K562 (cell line): ENCODE measurements at regions not wholly inside any gene's neighbourhood (a gene's known extent, or its start where the extent isn't known, plus 50 kb on each side); places are given as distances from the start of the nearest gene placed in this dataset.

Experiments
- ATAC-seq: fragments of 200-7000 bp; cut with Tn5 transposase; 3 replicates; pipeline ENCODE4 v1.9.1; 2020; ENCODE audit warnings: moderate library complexity
- BruUV-seq: library from RNA; stranded (reverse); fragments of 400-500 nt; replicated peaks from 2 replicates; lab custom pipeline; 2021; lab: Mats Ljungman, UMichigan
- CTCF ChIA-PET: fragments of 300-600 bp; formaldehyde crosslinking; extraction: SDS; loops from one replicate; lab custom pipeline; 2021; ENCODE audit warnings: low intra/inter-chr PET ratio; lab: Yijun Ruan, JAX
- POLR2A ChIA-PET: fragments of 300-600, 350-650 bp; sonication (Branson Sonifier 250); formaldehyde crosslinking; extraction: SDS; loops from one replicate; lab custom pipeline; 2021; ENCODE audit warnings: antibody characterized with exemption, inconsistent platforms; lab: Yijun Ruan, JAX
- DNase-seq, 4 experiments: peaks; one replicate each; pipeline versions ENCODE4 v3.0.0 to v3.0.0-alpha.2; 2011 to 2018; ENCODE audit warnings: low spot score in 3 of 4, mixed read lengths in 3 of 4; ENCODE audit errors: extremely low read depth in 1 of 4
- FAIRE-seq: peaks from 2 replicates; lab custom pipeline; 2011; peaks lifted over from hg19 to GRCh38; lab: Jason Lieb, UNC
- H2AFZ ChIP-seq: 2 replicates; pipeline ENCODE4 v1.6.0; 2011; ENCODE audit warnings: low read depth, low read length, control low read depth, inconsistent platforms
- H3K27ac ChIP-seq: fragments of 200-600 bp; 3 replicates; pipeline ENCODE4 v1.8.0; 2011; ENCODE audit warnings: low read depth, mild to moderate bottlenecking, control low read depth, inconsistent platforms, low read length, moderate library complexity, mixed read lengths; ENCODE audit errors: extremely low read depth
- H3K27me3 ChIP-seq, 2 experiments: fragments of 300-600 bp in 1 of 2; 2 replicates in 1 of 2; 3 replicates in 1 of 2; pipeline versions ENCODE4 v1.6.0 to v1.8.0; 2011; ENCODE audit warnings: inconsistent platforms in 2 of 2, low read length in 2 of 2, mild to moderate bottlenecking in 1 of 2, mixed read lengths in 1 of 2, moderate library complexity in 1 of 2; ENCODE audit not compliant: control insufficient read depth in 2 of 2, insufficient read depth in 2 of 2
- H3K36me3 ChIP-seq: fragments of 300-600 bp; 3 replicates; pipeline ENCODE4 v1.8.0; 2011; ENCODE audit warnings: mild to moderate bottlenecking, low read length, inconsistent platforms; ENCODE audit not compliant: control insufficient read depth, insufficient read depth
- H3K4me1 ChIP-seq, 2 experiments: fragments of 200-600 bp in 1 of 2; replicated peaks in 1 of 2; 2 replicates in 1 of 2; 3 replicates in 1 of 2; pipeline versions ENCODE4 v1.5.1 to v1.8.0; 2011; ENCODE audit warnings: inconsistent platforms in 2 of 2, low read length in 2 of 2, mild to moderate bottlenecking in 1 of 2, mixed read lengths in 1 of 2, moderate library complexity in 1 of 2; ENCODE audit not compliant: control insufficient read depth in 2 of 2, insufficient read depth in 2 of 2
- H3K4me2 ChIP-seq: 2 replicates; pipeline ENCODE4 v1.6.1; 2011; ENCODE audit warnings: low read length, control low read depth, inconsistent platforms, mixed read lengths; ENCODE audit not compliant: insufficient read depth
- H3K4me3 ChIP-seq: fragments of 200-600 bp; sonication (generic), shearing (Covaris generic); 2 replicates; pipeline ENCODE4 v1.5.1; 2016; ENCODE audit warnings: control low read depth, inconsistent platforms
- H3K79me2 ChIP-seq: fragments of 200-600 bp; 3 replicates; pipeline ENCODE4 v1.8.0; 2011; ENCODE audit warnings: low read length, inconsistent platforms; ENCODE audit not compliant: control insufficient read depth, insufficient read depth
- H3K9ac ChIP-seq, 2 experiments: 2 replicates each; pipeline versions ENCODE4 v1.6.0 to v1.6.1; 2011; ENCODE audit warnings: low read depth in 2 of 2, low read length in 2 of 2, control low read depth in 1 of 2, inconsistent platforms in 1 of 2, mild to moderate bottlenecking in 1 of 2, mixed read lengths in 1 of 2; ENCODE audit not compliant: insufficient read depth in 1 of 2
- H3K9me1 ChIP-seq: one replicate; pipeline ENCODE4 v1.6.0; 2011; ENCODE audit warnings: inconsistent platforms, mild to moderate bottlenecking, low read length, moderate library complexity; ENCODE audit not compliant: control insufficient read depth, insufficient read depth
- H3K9me3 ChIP-seq: replicated peaks from 2 replicates; pipeline ENCODE4 v1.5.1; 2011; ENCODE audit warnings: low read depth, low read length, inconsistent platforms; ENCODE audit not compliant: control insufficient read depth, insufficient read depth
- H4K20me1 ChIP-seq: replicated peaks from 2 replicates; pipeline ENCODE4 v1.6.1; 2011; ENCODE audit warnings: low read length, inconsistent platforms, mixed read lengths; ENCODE audit not compliant: control insufficient read depth, insufficient read depth
- ATF3 ChIP-seq, 2 experiments: fragments of 450-650 bp in 1 of 2; sonication (generic) in 1 of 2; formaldehyde crosslinking in 1 of 2; IDR thresholded peaks in 1 of 2; conservative IDR thresholded peaks in 1 of 2; 2 replicates each; pipeline versions ENCODE4 v1.6.1 to v1.8.1; 2016 to 2023; ENCODE audit warnings: mild to moderate bottlenecking in 2 of 2, moderate library complexity in 2 of 2, inconsistent platforms in 1 of 2, missing genetic modification reagents in 1 of 2
- TCF7 ChIP-seq: sonication (generic); IDR thresholded peaks from 2 replicates; pipeline ENCODE4 v1.6.1; 2016; ENCODE audit warnings: antibody characterized with exemption, borderline replicate concordance
- ZNF324 ChIP-seq: fragments of 250-450 bp; sonication (Bioruptor Pico); IDR thresholded peaks from 2 replicates; pipeline ENCODE4 v1.4.0; 2020; ENCODE audit warnings: mild to moderate bottlenecking
- WGBS: fragments of 100-300 bp; shearing (Covaris generic); methylation state at CpG from one replicate; pipeline ENCODE4 v1.1.6; 2016; ENCODE audit warnings: low coverage, mixed read lengths; ENCODE audit not compliant: insufficient coverage; ENCODE audit errors: missing lambda C conversion rate; 5-methylcytosine and 5-hydroxymethylcytosine counted together
- in situ Hi-C: fragments of 300-500 bp; cut with MboI; formaldehyde crosslinking; loops from 4 replicates; pipeline ENCODE4 v1.15.0; 2018; ENCODE audit warnings: inconsistent platforms, mixed read lengths
- intact Hi-C: fragments of 100-400 bp; cut with micrococcal nuclease; formaldehyde crosslinking; loops from 2 replicates; pipeline ENCODE4 v1.14.2; 2022
- TF ChIP-seq, protein P1 (sequence below): sonication (generic); formaldehyde crosslinking; IDR thresholded peaks from 2 replicates; pipeline ENCODE4 v1.8.0; 2022; ENCODE audit warnings: mild to moderate bottlenecking, missing genetic modification reagents
- TF ChIP-seq, protein P2 (sequence below): fragments of 450-650 bp; IDR thresholded peaks from 2 replicates; pipeline ENCODE4 v1.6.1; 2016; ENCODE audit warnings: missing biosample characterization, missing genetic modification characterization
- TF ChIP-seq, protein P3 (sequence below), 2 experiments: fragments of 450-650 bp; formaldehyde crosslinking in 1 of 2; IDR thresholded peaks; 2 replicates each; pipeline versions ENCODE4 v1.4.0 to v1.6.1; 2014 to 2020; ENCODE audit warnings: mild to moderate bottlenecking in 2 of 2, borderline replicate concordance in 1 of 2, low read depth in 1 of 2

GRCh38 chr22:47281126-47282106 is 519.0 kb downstream of the TBC1D22A start:
- no peak overlapping the region for H2AFZ ChIP-seq
- 6% methylated on average over 11 of the region's 20 CpGs for WGBS
- intact Hi-C loops (no loop called here), in situ Hi-C loops (no loop called here)
- BruUV-seq = no TSS peak
- no peaks in the 10 kb centered on the region for H3K9me1 ChIP-seq
- no peak overlapping the region for H3K4me3 ChIP-seq
- H3K9me3 ChIP-seq = no peaks in the 10 kb centered on the region
- FAIRE-seq (no peak), ATAC-seq (no peak), DNase-seq (no peak)
- H3K27ac ChIP-seq = no peak overlapping the region
- ChIA-PET CTCF (no interaction called here), POLR2A (interaction anchor here (1.2 kb wide), 1 partner anchor 13 kb away, joined by 3 read pairs; no protein-coding TSS in a partner anchor)
- no peaks in the 10 kb centered on the region for H3K4me1 ChIP-seq
- no peak overlapping the region for H3K4me2 ChIP-seq
- no peaks in the 10 kb centered on the region; the same call in 1 of the 2 replicates for H4K20me1 ChIP-seq
- no peaks in the 10 kb centered on the region for H3K79me2 ChIP-seq
- no peaks in the 10 kb centered on the region for H3K36me3 ChIP-seq
- H3K27me3 ChIP-seq = peaks cover 5 to 65% of the 10 kb centered on the region in 2 experiments; a peak in 4 of 5 replicates
- no peak overlapping the region for H3K9ac ChIP-seq
- TF ChIP-seq, protein P1, sequence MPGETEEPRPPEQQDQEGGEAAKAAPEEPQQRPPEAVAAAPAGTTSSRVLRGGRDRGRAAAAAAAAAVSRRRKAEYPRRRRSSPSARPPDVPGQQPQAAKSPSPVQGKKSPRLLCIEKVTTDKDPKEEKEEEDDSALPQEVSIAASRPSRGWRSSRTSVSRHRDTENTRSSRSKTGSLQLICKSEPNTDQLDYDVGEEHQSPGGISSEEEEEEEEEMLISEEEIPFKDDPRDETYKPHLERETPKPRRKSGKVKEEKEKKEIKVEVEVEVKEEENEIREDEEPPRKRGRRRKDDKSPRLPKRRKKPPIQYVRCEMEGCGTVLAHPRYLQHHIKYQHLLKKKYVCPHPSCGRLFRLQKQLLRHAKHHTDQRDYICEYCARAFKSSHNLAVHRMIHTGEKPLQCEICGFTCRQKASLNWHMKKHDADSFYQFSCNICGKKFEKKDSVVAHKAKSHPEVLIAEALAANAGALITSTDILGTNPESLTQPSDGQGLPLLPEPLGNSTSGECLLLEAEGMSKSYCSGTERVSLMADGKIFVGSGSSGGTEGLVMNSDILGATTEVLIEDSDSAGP (CRISPR knock-in tag) = no peak
- TF ChIP-seq ZNF324 = no peak
- TF ChIP-seq, protein P2, sequence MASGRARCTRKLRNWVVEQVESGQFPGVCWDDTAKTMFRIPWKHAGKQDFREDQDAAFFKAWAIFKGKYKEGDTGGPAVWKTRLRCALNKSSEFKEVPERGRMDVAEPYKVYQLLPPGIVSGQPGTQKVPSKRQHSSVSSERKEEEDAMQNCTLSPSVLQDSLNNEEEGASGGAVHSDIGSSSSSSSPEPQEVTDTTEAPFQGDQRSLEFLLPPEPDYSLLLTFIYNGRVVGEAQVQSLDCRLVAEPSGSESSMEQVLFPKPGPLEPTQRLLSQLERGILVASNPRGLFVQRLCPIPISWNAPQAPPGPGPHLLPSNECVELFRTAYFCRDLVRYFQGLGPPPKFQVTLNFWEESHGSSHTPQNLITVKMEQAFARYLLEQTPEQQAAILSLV = no peak
- no peak for TF ChIP-seq TCF7
- no peak for TF ChIP-seq ATF3 (IDR thresholded peaks at IDR 0.05)
- TF ChIP-seq ATF3 (CRISPR knock-in tag; conservative IDR thresholded peaks at IDR 0.05) = no peak
- TF ChIP-seq, protein P3, sequence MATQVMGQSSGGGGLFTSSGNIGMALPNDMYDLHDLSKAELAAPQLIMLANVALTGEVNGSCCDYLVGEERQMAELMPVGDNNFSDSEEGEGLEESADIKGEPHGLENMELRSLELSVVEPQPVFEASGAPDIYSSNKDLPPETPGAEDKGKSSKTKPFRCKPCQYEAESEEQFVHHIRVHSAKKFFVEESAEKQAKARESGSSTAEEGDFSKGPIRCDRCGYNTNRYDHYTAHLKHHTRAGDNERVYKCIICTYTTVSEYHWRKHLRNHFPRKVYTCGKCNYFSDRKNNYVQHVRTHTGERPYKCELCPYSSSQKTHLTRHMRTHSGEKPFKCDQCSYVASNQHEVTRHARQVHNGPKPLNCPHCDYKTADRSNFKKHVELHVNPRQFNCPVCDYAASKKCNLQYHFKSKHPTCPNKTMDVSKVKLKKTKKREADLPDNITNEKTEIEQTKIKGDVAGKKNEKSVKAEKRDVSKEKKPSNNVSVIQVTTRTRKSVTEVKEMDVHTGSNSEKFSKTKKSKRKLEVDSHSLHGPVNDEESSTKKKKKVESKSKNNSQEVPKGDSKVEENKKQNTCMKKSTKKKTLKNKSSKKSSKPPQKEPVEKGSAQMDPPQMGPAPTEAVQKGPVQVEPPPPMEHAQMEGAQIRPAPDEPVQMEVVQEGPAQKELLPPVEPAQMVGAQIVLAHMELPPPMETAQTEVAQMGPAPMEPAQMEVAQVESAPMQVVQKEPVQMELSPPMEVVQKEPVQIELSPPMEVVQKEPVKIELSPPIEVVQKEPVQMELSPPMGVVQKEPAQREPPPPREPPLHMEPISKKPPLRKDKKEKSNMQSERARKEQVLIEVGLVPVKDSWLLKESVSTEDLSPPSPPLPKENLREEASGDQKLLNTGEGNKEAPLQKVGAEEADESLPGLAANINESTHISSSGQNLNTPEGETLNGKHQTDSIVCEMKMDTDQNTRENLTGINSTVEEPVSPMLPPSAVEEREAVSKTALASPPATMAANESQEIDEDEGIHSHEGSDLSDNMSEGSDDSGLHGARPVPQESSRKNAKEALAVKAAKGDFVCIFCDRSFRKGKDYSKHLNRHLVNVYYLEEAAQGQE (IDR thresholded peaks at IDR 0.05; ENCODE audit: borderline replicate concordance) = no peak
- TF ChIP-seq, protein P3 (CRISPR knock-in tag; IDR thresholded peaks at IDR 0.05; ENCODE audit: low read depth) = no peak
